NCI-H128 (cell line): ENCODE measurements at regions not wholly inside any gene's neighbourhood (a gene's known extent, or its start where the extent isn't known, plus 50 kb on each side); places are given as distances from the start of the nearest gene placed in this dataset.

Source experiments
- DNase-seq: peaks from one replicate; lab custom pipeline; 2025; ENCODE audit not compliant: unreplicated experiment; lab: John Stamatoyannopoulos, UW

DNA sequence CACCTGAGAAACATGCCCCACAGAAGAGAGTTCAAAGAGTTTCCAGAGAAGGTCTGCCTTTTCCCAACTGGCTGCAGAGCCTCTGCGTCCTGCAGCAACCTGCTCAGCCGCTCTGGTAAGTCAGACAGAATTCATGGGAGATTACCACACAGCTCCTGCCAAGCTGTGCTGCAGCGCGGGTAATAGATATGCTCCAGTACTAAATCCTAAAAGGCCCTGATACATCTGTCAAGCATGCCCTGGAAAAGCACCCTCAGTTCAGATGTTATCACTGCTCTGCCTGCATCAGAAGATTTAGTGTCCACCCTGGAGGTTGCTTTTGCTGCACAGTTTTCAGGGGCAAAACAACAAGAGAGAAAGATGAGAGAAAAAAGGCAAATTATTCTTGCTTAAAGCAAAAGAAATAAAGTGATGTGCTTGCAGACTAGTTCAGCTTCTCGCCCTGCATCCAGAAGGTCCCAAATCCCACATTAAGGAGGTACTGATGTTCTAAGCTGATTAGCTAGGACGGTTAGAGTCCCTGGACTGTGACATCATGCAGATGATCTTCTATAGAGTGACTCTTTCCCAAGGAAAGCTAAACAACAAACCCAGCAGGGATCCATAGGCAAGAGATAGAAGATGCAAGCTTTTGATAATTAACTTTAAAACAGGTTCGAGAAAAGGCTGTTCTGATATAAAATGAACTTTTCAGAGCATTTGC, 488.6 kb downstream of the BCL11A start:
- DNase-seq = no peak

DNA sequence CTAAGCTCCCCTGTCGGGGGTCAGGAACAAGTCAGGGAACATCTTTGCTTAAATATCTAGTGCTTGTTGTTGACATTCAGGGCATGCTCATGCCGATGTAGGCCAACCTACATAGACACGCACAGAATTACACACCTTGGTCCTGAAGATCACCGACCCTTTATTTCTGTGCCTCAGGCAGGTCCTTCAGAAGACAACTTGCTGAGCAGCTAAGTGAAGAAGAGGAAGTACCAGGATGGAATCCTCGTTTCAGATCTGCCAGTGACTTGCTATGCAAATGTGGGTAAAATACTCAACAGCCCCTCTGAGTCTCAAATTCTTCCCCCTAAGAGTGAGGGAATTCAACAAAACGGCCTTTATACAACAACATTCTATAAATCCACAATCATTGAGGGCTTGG, 494.7 kb downstream of the BCL11A start:
- DNase-seq = no peak

DNA sequence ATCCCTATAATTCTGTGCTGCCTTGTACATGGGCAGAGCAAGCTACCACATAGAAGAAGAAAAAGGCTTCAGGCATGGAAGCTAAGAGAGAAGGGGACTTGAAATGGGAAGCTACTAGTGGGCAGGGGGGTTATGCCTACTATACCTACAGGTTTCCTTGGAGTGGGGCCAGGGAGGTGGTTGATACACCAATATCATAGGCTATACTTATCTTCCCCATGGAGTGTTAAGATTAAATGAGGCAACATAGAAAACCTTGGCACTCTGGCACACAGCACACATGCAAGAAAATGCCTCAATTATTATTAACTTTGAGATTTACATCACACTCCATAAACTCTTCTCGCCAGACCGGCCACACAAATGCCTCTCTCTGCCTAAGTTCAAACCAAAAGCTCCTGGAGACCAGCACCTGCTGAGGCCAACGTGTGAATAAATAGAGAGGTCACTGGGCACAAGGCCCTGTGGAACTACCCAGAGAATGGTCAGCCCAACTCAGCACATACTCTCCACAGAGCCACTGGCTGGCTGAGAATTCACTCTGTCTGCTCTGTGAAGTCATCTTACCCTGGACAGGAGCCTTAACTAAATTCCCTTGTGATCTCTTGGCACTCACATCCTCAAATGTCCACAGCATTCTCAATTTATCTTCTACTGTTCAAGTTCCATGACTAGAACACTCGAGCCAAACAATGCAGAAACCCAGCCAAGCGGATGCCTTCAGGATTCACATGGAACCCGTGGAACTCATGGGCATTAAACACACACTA, 498.7 kb downstream of the BCL11A start:
- DNase-seq = no peak

GRCh38 chr2:60053791-60054190, 499.7 kb downstream of the BCL11A start:
- no peak for DNase-seq

- DNase-seq = no peak
Observed at GRCh38 chr2:60052601-60053000, 500.9 kb downstream of the BCL11A start.

DNA sequence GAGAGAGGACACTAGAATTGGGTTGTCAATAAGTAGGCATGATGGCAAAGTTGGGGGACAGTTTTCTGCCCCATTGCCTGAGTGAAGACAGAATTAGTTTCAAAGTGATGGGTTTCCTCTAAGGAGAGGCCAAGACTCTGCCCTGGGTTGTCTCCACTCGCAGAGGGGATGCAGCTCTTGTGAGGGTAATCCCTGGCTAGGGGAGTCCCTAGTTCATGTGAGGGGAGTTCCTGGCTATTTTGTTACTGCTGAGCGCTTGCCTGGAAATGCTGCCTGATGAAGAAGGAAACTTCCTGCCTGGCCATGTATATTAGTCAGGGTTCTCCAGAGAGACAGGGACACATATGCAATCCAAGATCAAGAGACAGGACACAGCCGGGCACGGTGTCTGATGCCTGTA, 501.5 kb downstream of the BCL11A start:
- no peak for DNase-seq

- no peak for DNase-seq
Observed at GRCh38 chr2:60047944-60048525, 505.4 kb downstream of the BCL11A start.

- DNase-seq = no peak
Observed at GRCh38 chr2:60047347-60047746, 506.1 kb downstream of the BCL11A start.

GRCh38 chr2:60046529-60046928, 506.9 kb downstream of the BCL11A start:
- no peak for DNase-seq

DNA sequence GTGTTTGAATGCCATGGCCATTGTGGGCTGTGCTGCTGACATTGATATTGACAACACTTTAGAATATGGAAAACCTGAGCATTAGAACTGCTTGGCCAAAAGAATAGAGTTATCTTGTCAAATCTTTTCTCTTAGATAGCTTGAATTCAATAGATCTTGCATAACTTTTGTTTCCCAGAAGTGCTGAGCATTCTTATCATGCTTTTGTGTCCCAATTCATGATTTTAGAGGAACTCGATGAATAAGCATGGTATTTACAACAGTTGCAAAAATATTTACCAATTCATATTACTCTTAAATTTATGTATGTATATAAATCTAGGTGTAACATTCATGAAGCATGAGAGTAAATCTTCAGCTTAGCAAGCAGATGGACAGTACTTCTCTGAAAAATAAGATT, 508.0 kb downstream of the BCL11A start:
- DNase-seq = no peak

DNA sequence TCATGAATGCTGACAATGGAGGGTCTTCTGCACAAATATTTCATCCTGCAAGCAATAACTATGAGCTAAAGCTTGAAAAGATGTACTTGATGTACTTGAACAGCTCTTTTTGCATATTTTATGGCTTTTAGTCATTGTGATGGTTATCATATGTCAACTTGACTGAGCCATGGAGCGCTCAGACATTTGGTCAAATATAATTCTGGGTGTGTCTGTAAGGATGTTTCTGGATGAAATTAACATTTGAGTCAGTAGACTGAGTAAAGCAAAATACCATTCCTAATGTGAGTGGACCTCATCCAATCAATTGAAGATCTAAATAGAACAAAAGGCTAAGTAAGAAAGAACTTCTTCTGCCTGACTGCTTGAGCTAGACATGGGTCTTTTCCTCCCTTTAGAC, 509.0 kb downstream of the BCL11A start:
- DNase-seq = no peak

- DNase-seq = no peak
Observed at GRCh38 chr2:60042023-60042422, 511.4 kb downstream of the BCL11A start.

GRCh38 chr2:60033325-60033724, 520.1 kb downstream of the BCL11A start:
- DNase-seq = no peak

DNA sequence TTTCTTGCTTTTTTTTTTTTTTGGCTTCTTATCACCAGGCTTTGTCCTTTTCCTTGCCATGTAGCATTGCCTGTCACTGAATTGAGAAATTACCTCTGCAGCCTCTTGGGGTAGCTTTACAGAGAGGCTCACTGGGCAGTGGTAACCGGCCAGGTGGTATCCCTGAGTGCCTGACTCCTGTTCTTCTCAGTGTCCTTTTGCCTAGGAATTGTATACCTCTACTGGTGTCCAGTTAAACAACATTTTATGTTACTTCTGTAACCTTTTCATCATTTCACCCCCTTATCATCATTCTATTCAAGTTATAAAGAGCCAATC, 523.9 kb downstream of the BCL11A start:
- DNase-seq = no peak

- DNase-seq = no peak
Observed at GRCh38 chr2:60028849-60029565, 524.4 kb downstream of the BCL11A start.

GRCh38 chr2:60025496-60025895, 528.0 kb downstream of the BCL11A start:
- no peak for DNase-seq

DNA sequence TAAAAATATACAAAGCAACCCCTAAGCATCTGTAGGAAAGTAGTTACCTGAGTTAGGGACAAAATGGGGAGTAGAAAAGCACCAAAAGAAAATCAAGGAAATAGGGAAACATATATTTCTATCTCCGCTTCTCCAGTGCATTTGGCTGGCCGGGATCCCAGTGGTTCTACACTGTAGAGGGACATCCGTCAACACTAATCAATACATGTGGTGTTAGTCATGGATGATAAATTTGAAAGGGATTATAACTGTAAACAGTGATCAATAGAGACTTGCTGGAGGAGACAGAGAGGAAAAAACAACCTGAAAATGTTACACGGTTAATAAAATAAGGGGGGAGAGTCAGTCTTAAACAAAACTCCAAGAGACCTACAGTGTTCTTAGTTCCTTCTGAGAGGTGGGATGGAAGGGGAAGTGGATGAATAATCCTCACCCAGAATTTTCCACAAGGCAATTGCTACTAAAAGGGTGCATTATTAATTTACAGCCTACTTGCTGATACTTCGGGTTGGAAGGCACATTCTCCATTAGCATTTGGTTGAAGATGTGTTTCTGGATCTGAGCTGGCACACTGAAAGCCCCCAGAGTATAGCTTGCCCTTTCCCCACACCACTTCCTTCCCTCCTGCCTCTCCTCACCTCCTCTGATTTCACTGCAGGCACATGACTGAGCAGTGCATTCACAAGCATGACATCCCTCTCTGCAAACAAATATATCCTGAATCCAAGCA, 530.0 kb downstream of the BCL11A start:
- no peak for DNase-seq

GRCh38 chr2:60007671-60008070, 545.8 kb downstream of the BCL11A start:
- no peak for DNase-seq

DNA sequence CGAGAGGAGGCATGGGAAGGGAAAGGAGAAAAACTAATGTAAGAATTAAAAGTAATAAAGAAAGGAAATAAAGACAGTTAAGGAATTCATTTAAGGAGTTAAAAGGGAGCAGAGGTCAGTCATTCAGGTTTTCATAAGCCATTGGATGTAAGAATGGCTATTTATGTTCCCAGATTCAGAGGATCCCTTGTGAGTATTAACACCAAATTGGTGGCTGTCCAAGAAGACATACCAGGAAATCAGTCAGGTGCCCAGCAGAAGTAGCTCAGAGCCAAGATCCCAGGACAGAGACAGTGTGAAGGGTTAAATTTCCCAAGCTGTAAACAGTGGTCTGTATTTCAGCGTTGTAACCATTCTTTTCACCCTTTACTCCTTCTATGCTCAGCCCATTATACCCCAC, 550.4 kb downstream of the BCL11A start:
- DNase-seq = no peak

DNA sequence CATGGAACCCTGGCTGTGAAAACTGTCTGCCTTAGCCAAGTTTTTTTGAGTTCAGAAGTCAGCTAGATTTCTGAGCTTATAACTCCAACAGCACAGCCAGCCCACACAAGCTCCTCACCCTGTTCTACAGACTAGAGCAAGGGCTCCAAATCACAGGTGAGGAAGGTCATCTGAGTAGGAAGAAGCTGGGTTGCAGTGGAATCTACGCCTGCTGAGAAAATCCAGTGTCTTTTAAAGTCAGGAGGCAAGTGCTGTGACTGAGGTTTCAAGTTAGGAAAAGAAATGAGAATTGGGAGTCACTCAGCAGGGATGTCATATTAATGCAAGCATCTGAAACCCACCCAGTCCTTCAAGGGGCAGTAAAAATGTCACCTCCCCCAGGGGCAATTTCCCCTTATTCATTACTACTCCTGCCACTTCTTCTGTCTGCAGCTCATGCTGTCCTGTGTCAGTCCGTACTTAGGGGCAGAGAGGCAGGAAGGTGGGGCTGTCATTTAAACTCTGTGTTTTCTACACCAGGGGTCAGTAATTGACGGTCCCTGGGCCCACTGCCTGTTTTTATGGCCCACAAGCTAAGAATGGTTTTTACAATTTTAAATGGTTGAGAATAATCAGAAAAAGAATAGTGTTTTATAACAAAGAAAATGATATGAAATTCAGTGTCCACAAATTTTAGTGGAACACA, 551.1 kb downstream of the BCL11A start:
- DNase-seq = no peak

DNA sequence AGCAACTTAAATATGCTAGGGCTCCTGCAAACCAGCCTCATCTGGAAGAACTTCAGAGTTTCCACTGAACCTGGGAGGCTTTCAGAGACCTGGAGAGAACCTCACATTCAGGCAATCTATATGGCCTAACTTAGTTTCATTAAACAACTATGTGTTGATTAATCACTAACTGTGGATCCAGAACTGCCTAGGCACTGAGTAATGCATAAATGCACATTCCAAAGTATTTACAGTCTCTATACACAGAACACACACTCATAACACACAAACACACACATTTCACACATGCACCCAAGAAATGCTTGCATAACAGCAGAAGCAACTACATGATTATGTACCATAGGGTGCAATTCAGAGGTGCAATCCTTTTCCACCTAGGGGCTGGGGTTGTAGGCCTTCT, 552.8 kb downstream of the BCL11A start:
- DNase-seq = no peak
